ENCODE measurements at regions not wholly inside any gene's neighbourhood (a gene's known extent, or its start where the extent isn't known, plus 50 kb on each side); places are given as distances from the start of the nearest gene placed in this dataset.
"Not testable (repeated sequence)": the region's sequence is repeated elsewhere in the genome, so short reads cannot be mapped to it uniquely, and the experiment has no call there.

GRCh38 chr19:23597661-23598060, 89.4 kb downstream of the ZNF675 start:
- intact Hi-C loops (cut with DNase I, micrococcal nuclease), result no loop called here
- ATAC-seq (no peak), DNase-seq (no peak)

GRCh38 chr19:23596872-23597271, 90.1 kb downstream of the ZNF675 start:
- ATAC-seq (no peak), DNase-seq (no peak)
- intact Hi-C loops (cut with DNase I, micrococcal nuclease), result no loop called here

- ATAC-seq; intact Hi-C loops (cut with DNase I, micrococcal nuclease); DNase-seq: not testable (repeated sequence)
Observed at GRCh38 chr19:23594311-23594710, 92.7 kb downstream of the ZNF675 start.

GRCh38 chr19:23587546-23587945, 99.5 kb downstream of the ZNF675 start:
- no peak for ATAC-seq
- intact Hi-C loops (cut with DNase I, micrococcal nuclease), result no loop called here
- DNase-seq, result no peak

GRCh38 chr19:23577501-23577900, 109.5 kb downstream of the ZNF675 start:
- no peak for ATAC-seq
- intact Hi-C loops (cut with DNase I, micrococcal nuclease), result no loop called here
- no peak for DNase-seq

- intact Hi-C loops (cut with DNase I, micrococcal nuclease), result no loop called here
- DNase-seq (no peak), ATAC-seq (no peak)
Observed at GRCh38 chr19:23571175-23571574, 115.8 kb downstream of the ZNF675 start.

- ATAC-seq; intact Hi-C loops (cut with DNase I, micrococcal nuclease); DNase-seq: not testable (repeated sequence)
Observed at GRCh38 chr19:23568116-23568515, 118.9 kb downstream of the ZNF675 start.

GRCh38 chr19:23565256-23565655, 121.8 kb downstream of the ZNF675 start:
- no peak for DNase-seq
- intact Hi-C loops (cut with DNase I, micrococcal nuclease), result no loop called here
- no peak for ATAC-seq

- intact Hi-C loops (cut with DNase I, micrococcal nuclease), result no loop called here
- ATAC-seq (no peak), DNase-seq (no peak)
Observed at GRCh38 chr19:23563326-23563725, 123.7 kb downstream of the ZNF675 start.

GRCh38 chr19:23561341-23561740, 125.7 kb downstream of the ZNF675 start:
- no peak for ATAC-seq
- intact Hi-C loops (cut with DNase I, micrococcal nuclease), result no loop called here
- DNase-seq, result no peak

GRCh38 chr19:23560051-23560450, 127.0 kb downstream of the ZNF675 start:
- intact Hi-C loops (cut with DNase I, micrococcal nuclease), result no loop called here
- ATAC-seq (no peak), DNase-seq (no peak)

GRCh38 chr19:23558541-23558940, 128.5 kb downstream of the ZNF675 start:
- intact Hi-C loops (cut with DNase I, micrococcal nuclease), result no loop called here
- ATAC-seq, result no peak
- DNase-seq, result no peak

- no peak for DNase-seq
- intact Hi-C loops (cut with DNase I, micrococcal nuclease), result no loop called here
Observed at GRCh38 chr19:23557381-23557780, 129.6 kb downstream of the ZNF675 start.

GRCh38 chr19:23554548-23554947, 132.5 kb downstream of the ZNF675 start:
- ATAC-seq (no peak), DNase-seq (no peak)
- intact Hi-C loops (cut with DNase I, micrococcal nuclease), result no loop called here

More at GRCh38 chr19:23557381-23557780, 129.6 kb downstream of the ZNF675 start:
- ATAC-seq, result no peak

GRCh38 chr19:23550102-23550501, 136.9 kb downstream of the ZNF675 start:
- intact Hi-C loops (cut with DNase I, micrococcal nuclease); ATAC-seq; DNase-seq: not testable (repeated sequence)

- intact Hi-C loops (cut with DNase I, micrococcal nuclease), result no loop called here
- ATAC-seq (no peak), DNase-seq (no peak)
Observed at GRCh38 chr19:23547816-23548430, 139.1 kb downstream of the ZNF675 start.

GRCh38 chr19:23547156-23547555, 139.9 kb downstream of the ZNF675 start:
- DNase-seq, result no peak
- intact Hi-C loops (cut with DNase I, micrococcal nuclease), result no loop called here
- no peak for ATAC-seq

- intact Hi-C loops (cut with DNase I, micrococcal nuclease), result no loop called here
- no peak for DNase-seq
- no peak for ATAC-seq
Observed at GRCh38 chr19:23543351-23543750, 143.7 kb downstream of the ZNF675 start.

GRCh38 chr19:23542562-23542961, 144.4 kb downstream of the ZNF675 start:
- DNase-seq (no peak), ATAC-seq (no peak)
- intact Hi-C loops (cut with DNase I, micrococcal nuclease), result no loop called here

- no peak for DNase-seq
- intact Hi-C loops (cut with DNase I, micrococcal nuclease), result no loop called here
- no peak for ATAC-seq
Observed at GRCh38 chr19:23541991-23542390, 145.0 kb downstream of the ZNF675 start.

- intact Hi-C loops (cut with DNase I, micrococcal nuclease); DNase-seq; ATAC-seq: not testable (repeated sequence)
Observed at GRCh38 chr19:23540180-23540579, 144.9 kb upstream of the ZNF91 start.
